OCI-LY1 (cell line): ENCODE measurements at regions not wholly inside any gene's neighbourhood (a gene's known extent, or its start where the extent isn't known, plus 50 kb on each side); places are given as distances from the start of the nearest gene placed in this dataset.

Experiments used
- H2AFZ ChIP-seq: fragments of 200-600 bp; sonication (generic), shearing (Covaris generic); 2 replicates; pipeline ENCODE4 v1.6.0; 2014; ENCODE audit warnings: antibody characterized with exemption, mild to moderate bottlenecking, low read length
- H3F3A ChIP-seq: fragments of 200-600 bp; sonication (generic), shearing (Covaris generic); 2 replicates; pipeline ENCODE4 v1.6.0; 2014; ENCODE audit warnings: mild to moderate bottlenecking, antibody characterized with exemption, low read length, moderate library complexity; ENCODE audit not compliant: insufficient read depth
- H3K27ac ChIP-seq: fragments of 200-600 bp; sonication (generic); 2 replicates; pipeline ENCODE4 v1.5.1; 2014; ENCODE audit warnings: low read length, mixed run types, mild to moderate bottlenecking, low read depth; ENCODE audit not compliant: poor library complexity, severe bottlenecking
- H3K27me3 ChIP-seq: fragments of 200-600 bp; sonication (generic); 2 replicates; pipeline ENCODE4 v1.6.0; 2014; ENCODE audit warnings: antibody characterized with exemption, mild to moderate bottlenecking, low read length, moderate library complexity; ENCODE audit not compliant: insufficient read depth
- H3K36me3 ChIP-seq: fragments of 200-600 bp; sonication (generic); 2 replicates; pipeline ENCODE4 v1.6.1; 2014; ENCODE audit warnings: mild to moderate bottlenecking, antibody characterized with exemption, low read length, moderate library complexity, mixed read lengths; ENCODE audit not compliant: insufficient read depth
- H3K4me1 ChIP-seq: fragments of 200-600 bp; sonication (generic); 2 replicates; pipeline ENCODE4 v1.5.1; 2014; ENCODE audit warnings: mild to moderate bottlenecking, low read length, moderate library complexity; ENCODE audit not compliant: insufficient read depth, severe bottlenecking
- H3K4me2 ChIP-seq: fragments of 200-600 bp; sonication (generic), shearing (Covaris generic); 2 replicates; pipeline ENCODE4 v1.6.1; 2014; ENCODE audit warnings: low read length
- H3K4me3 ChIP-seq: fragments of 200-600 bp; sonication (generic); 2 replicates; pipeline ENCODE4 v1.5.1; 2014; ENCODE audit warnings: low read length, low read depth, mild to moderate bottlenecking, mixed read lengths; ENCODE audit not compliant: poor library complexity, severe bottlenecking
- H3K79me2 ChIP-seq: fragments of 200-600 bp; shearing (Covaris generic); 2 replicates; pipeline ENCODE4 v1.6.1; 2016; ENCODE audit warnings: mixed run types, low read length, mixed read lengths; ENCODE audit not compliant: insufficient read depth
- H3K9ac ChIP-seq: fragments of 200-600 bp; sonication (generic), shearing (Covaris generic); 2 replicates; pipeline ENCODE4 v1.6.1; 2014; ENCODE audit warnings: mild to moderate bottlenecking, low read length, mixed read lengths
- H3K9me2 ChIP-seq: fragments of 200-600 bp; sonication (generic), shearing (Covaris generic); 2 replicates; pipeline ENCODE4 v1.6.1; 2014; ENCODE audit warnings: low read depth, mild to moderate bottlenecking, low read length, mixed read lengths
- H3K9me3 ChIP-seq: fragments of 200-600 bp; shearing (Covaris generic); 2 replicates; pipeline ENCODE4 v1.6.1; 2014; ENCODE audit warnings: low read length, mixed read lengths
- H4K20me1 ChIP-seq: fragments of 200-600 bp; sonication (generic), shearing (Covaris generic); 2 replicates; pipeline ENCODE4 v1.6.0; 2016; ENCODE audit warnings: mild to moderate bottlenecking, low read length; ENCODE audit not compliant: insufficient read depth
- EZH2 ChIP-seq: fragments of 200-600 bp; sonication (generic), shearing (Covaris generic); IDR thresholded peaks from 2 replicates; pipeline ENCODE4 v1.8.0; 2017; ENCODE audit warnings: borderline replicate concordance, mixed run types, mild to moderate bottlenecking, antibody characterized with exemption, low read length, moderate library complexity, mixed read lengths
- TF ChIP-seq, protein P1 (sequence below): fragments of 200-600 bp; sonication (generic), shearing (Covaris generic); IDR thresholded peaks from 2 replicates; pipeline ENCODE4 v1.5.1; 2017; ENCODE audit warnings: mild to moderate bottlenecking, antibody characterized with exemption, low read length, moderate library complexity, mixed read lengths

DNA sequence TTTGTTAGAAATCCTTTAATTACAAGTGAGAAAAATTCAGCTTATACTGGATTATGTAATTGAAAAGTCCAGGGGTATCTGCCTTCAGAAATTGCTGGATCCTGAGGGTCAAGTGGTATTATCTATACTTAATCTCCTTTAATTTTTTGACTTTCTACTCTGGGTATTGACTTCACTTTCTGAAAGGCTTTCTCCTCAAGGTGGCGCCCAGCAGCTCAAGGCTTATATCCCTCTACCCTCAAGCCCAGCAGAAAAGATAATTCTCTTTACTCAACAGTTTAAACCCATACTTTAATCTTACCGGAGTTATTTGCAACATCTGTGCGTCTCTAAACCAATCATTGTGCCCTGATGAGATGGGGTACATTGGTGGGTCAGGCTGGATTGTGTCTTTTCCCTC, 129.5 kb downstream of the LARP7 start:
- H3K36me3 ChIP-seq = no peaks in the 10 kb centered on the region
- H3K4me1 ChIP-seq = peaks cover 3% of the 10 kb centered on the region
- no peak for TF ChIP-seq EZH2
- TF ChIP-seq, protein P1, sequence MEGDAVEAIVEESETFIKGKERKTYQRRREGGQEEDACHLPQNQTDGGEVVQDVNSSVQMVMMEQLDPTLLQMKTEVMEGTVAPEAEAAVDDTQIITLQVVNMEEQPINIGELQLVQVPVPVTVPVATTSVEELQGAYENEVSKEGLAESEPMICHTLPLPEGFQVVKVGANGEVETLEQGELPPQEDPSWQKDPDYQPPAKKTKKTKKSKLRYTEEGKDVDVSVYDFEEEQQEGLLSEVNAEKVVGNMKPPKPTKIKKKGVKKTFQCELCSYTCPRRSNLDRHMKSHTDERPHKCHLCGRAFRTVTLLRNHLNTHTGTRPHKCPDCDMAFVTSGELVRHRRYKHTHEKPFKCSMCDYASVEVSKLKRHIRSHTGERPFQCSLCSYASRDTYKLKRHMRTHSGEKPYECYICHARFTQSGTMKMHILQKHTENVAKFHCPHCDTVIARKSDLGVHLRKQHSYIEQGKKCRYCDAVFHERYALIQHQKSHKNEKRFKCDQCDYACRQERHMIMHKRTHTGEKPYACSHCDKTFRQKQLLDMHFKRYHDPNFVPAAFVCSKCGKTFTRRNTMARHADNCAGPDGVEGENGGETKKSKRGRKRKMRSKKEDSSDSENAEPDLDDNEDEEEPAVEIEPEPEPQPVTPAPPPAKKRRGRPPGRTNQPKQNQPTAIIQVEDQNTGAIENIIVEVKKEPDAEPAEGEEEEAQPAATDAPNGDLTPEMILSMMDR = peak; percentile 56
- H2AFZ ChIP-seq = no peak overlapping the region
- no peaks in the 10 kb centered on the region for H4K20me1 ChIP-seq
- H3K27ac ChIP-seq = no peak overlapping the region
- H3F3A ChIP-seq = no peaks in the 10 kb centered on the region
- H3K9ac ChIP-seq = no peak overlapping the region
- H3K9me2 ChIP-seq = no peaks in the 10 kb centered on the region
- no peak overlapping the region for H3K4me2 ChIP-seq
- H3K27me3 ChIP-seq = no peaks in the 10 kb centered on the region
- H3K79me2 ChIP-seq = no peaks in the 10 kb centered on the region
- no peaks in the 10 kb centered on the region for H3K9me3 ChIP-seq
- no peak overlapping the region for H3K4me3 ChIP-seq

DNA sequence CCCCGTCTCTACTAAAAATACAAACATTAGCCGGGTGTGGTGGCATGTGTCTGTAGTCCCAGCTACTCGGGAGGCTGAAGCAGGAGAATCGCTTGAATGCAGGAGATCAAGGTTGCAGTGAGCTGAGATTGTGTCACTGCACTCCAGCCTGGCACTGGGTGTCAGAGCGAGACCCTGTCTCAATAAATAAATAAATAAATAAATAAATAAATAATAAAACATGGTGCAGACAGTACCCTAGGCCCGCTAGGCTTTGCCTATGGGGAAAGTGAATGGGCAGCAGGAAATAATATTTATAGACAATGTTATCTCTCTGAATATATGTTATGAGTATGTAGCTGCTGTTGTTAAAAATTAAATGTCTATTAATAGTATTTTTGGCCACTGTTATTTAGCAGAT, 130.4 kb downstream of the LARP7 start:
- H3K36me3 ChIP-seq = no peaks in the 10 kb centered on the region
- no peak for TF ChIP-seq EZH2
- TF ChIP-seq, protein P1 = no peak
- no peak overlapping the region for H3K4me3 ChIP-seq
- H2AFZ ChIP-seq = no peak overlapping the region
- H3K4me1 ChIP-seq = peaks cover 2% of the 10 kb centered on the region
- no peaks in the 10 kb centered on the region for H3K79me2 ChIP-seq
- no peaks in the 10 kb centered on the region for H3K27me3 ChIP-seq
- no peak overlapping the region for H3K4me2 ChIP-seq
- no peak overlapping the region for H3K27ac ChIP-seq
- H4K20me1 ChIP-seq = no peaks in the 10 kb centered on the region
- H3K9me2 ChIP-seq = no peaks in the 10 kb centered on the region
- H3F3A ChIP-seq = no peaks in the 10 kb centered on the region
- H3K9ac ChIP-seq = no peak overlapping the region
- H3K9me3 ChIP-seq = no peaks in the 10 kb centered on the region

DNA sequence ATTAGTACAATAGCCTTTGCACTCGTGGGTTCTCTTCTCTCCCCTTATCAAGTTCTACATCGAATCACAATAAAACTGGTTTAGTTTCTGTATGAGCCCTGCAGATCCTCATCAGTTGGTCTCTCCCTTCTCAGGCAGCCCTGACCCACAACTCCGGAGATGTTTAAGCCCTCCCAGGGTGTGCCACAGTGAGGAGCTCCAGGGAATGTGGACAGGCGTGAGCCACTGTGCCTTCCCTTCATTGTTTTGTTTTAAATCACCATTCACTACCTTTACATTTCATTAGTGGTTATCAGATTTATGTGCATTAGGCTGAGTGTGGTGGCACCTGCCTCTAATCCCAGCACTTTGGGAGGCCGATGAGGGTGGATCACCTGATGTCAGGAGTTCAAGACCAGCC, 133.2 kb downstream of the LARP7 start:
- no peak overlapping the region for H3K27ac ChIP-seq
- H3K27me3 ChIP-seq = no peaks in the 10 kb centered on the region
- no peak overlapping the region for H3K9ac ChIP-seq
- TF ChIP-seq, protein P1 = no peak
- TF ChIP-seq EZH2 = no peak
- H3K79me2 ChIP-seq = no peaks in the 10 kb centered on the region
- H4K20me1 ChIP-seq = no peaks in the 10 kb centered on the region
- no peaks in the 10 kb centered on the region for H3K9me2 ChIP-seq
- no peaks in the 10 kb centered on the region for H3K9me3 ChIP-seq
- H3F3A ChIP-seq = no peaks in the 10 kb centered on the region
- H3K4me2 ChIP-seq = no peak overlapping the region
- no peak overlapping the region for H2AFZ ChIP-seq
- H3K4me3 ChIP-seq = no peak overlapping the region
- H3K4me1 ChIP-seq = no peaks in the 10 kb centered on the region
- H3K36me3 ChIP-seq = no peaks in the 10 kb centered on the region
